ENCODE measurements at regions not wholly inside any gene's neighbourhood (a gene's known extent, or its start where the extent isn't known, plus 50 kb on each side); places are given as distances from the start of the nearest gene placed in this dataset.

DNA sequence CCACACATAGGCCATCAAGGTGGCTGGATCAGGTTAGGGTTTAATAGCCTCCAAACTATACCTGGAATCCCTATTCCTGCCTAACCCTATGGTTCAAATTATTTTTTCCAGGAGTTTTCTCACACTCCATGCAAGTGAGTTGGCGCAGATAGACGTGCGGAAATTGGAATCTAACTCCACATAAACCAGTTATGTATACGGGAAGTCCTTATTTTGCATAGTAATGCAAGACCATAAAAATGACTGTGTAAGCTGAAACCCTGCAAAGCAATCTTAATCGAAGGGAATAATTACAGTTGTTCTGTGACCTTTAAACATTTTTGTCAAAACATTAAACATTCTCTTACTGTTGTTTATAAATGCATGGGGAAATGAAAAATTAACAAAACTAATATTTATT, 200.1 kb upstream of the SIX2 start:
- no peak for TF ChIP-seq POU2F2 (IDR thresholded peaks at IDR 0.05; ENCODE audit: low read depth, low read length)
- TF ChIP-seq POLR2A (IDR thresholded peaks at IDR 0.05; ENCODE audit: low read depth, low read length), result no peak
